Neural cell (in vitro differentiated cells): ENCODE measurements at regions not wholly inside any gene's neighbourhood (a gene's known extent, or its start where the extent isn't known, plus 50 kb on each side); places are given as distances from the start of the nearest gene placed in this dataset.

Experiments
- H2AFZ ChIP-seq: fragments of 200-600, 300-800 bp; sonication (generic), shearing (Covaris generic); 2 replicates; pipeline ENCODE4 v1.6.0; 2014; ENCODE audit warnings: low read depth, mild to moderate bottlenecking, antibody characterized with exemption, low read length, moderate library complexity
- H3F3A ChIP-seq: fragments of 200-600 bp; shearing (Covaris generic); 2 replicates; pipeline ENCODE4 v1.6.1; 2016; ENCODE audit warnings: mild to moderate bottlenecking, moderate library complexity, mixed read lengths, antibody characterized with exemption, low read length; ENCODE audit not compliant: insufficient read depth, poor library complexity, severe bottlenecking
- H3K27ac ChIP-seq: fragments of 200-600, 300-800 bp; sonication (generic), shearing (Covaris generic); 2 replicates; pipeline ENCODE4 v1.5.1; 2014; ENCODE audit warnings: mild to moderate bottlenecking, low read length, moderate library complexity
- H3K27me3 ChIP-seq: fragments of 300-800, 200-600 bp; sonication (generic), shearing (Covaris generic); 2 replicates; pipeline ENCODE4 v1.6.0; 2014; ENCODE audit warnings: mild to moderate bottlenecking, low read depth, low read length, moderate library complexity; ENCODE audit not compliant: insufficient read depth
- H3K36me3 ChIP-seq: fragments of 300-800, 200-600 bp; sonication (generic), shearing (Covaris generic); 2 replicates; pipeline ENCODE4 v1.5.1; 2014; ENCODE audit warnings: mild to moderate bottlenecking, antibody characterized with exemption, low read length, moderate library complexity; ENCODE audit not compliant: insufficient read depth
- H3K4me2 ChIP-seq: fragments of 300-800, 200-600 bp; sonication (generic), shearing (Covaris generic); 2 replicates; pipeline ENCODE4 v1.6.0; 2014; ENCODE audit warnings: mild to moderate bottlenecking, low read length
- H3K4me3 ChIP-seq: fragments of 300-800, 200-600 bp; sonication (generic), shearing (Covaris generic); 2 replicates; pipeline ENCODE4 v1.5.1; 2014; ENCODE audit warnings: mild to moderate bottlenecking, low read length, moderate library complexity
- H3K79me2 ChIP-seq: fragments of 200-600 bp; shearing (Covaris generic); replicated peaks from 2 replicates; pipeline ENCODE4 v1.6.0; 2014; ENCODE audit warnings: mild to moderate bottlenecking, low read length, moderate library complexity; ENCODE audit not compliant: insufficient read depth
- H3K9ac ChIP-seq: fragments of 300-800, 200-600 bp; sonication (generic), shearing (Covaris generic); 2 replicates; pipeline ENCODE4 v1.6.1; 2016; ENCODE audit warnings: mild to moderate bottlenecking, low read length, mixed read lengths
- H3K9me2 ChIP-seq: fragments of 200-600 bp; shearing (Covaris generic); 2 replicates; pipeline ENCODE4 v1.6.1; 2016; ENCODE audit warnings: mild to moderate bottlenecking, low read length, mixed read lengths; ENCODE audit not compliant: insufficient read depth
- H3K9me3 ChIP-seq: fragments of 200-600, 300-800 bp; sonication (generic), shearing (Covaris generic); 2 replicates; pipeline ENCODE4 v1.6.1; 2016; ENCODE audit warnings: mild to moderate bottlenecking, mixed run types, low read length, moderate library complexity, mixed read lengths
- H4K20me1 ChIP-seq: fragments of 200-600 bp; shearing (Covaris generic); 2 replicates; pipeline ENCODE4 v1.6.1; 2016; ENCODE audit warnings: mild to moderate bottlenecking, mixed run types; ENCODE audit not compliant: insufficient read depth
- CTCF ChIP-seq: fragments of 450-650 bp; IDR thresholded peaks from 2 replicates; pipeline ENCODE4 v1.5.1; 2014; ENCODE audit warnings: antibody characterized with exemption, mild to moderate bottlenecking, moderate library complexity; ENCODE audit not compliant: poor library complexity, severe bottlenecking
- EP300 ChIP-seq: fragments of 450-650 bp; conservative IDR thresholded peaks from 2 replicates; pipeline ENCODE4 v1.6.1; 2014; ENCODE audit warnings: antibody characterized with exemption, mild to moderate bottlenecking, moderate library complexity; ENCODE audit not compliant: poor library complexity, severe bottlenecking
- EZH2 ChIP-seq: fragments of 200-600, 300-800 bp; shearing (Covaris generic), sonication (generic); IDR thresholded peaks from 2 replicates; pipeline ENCODE4 v1.6.1; 2014; ENCODE audit warnings: antibody characterized with exemption, low read length, borderline replicate concordance, mild to moderate bottlenecking; ENCODE audit not compliant: insufficient read depth, poor library complexity, severe bottlenecking
- MXI1 ChIP-seq: fragments of 450-650 bp; conservative IDR thresholded peaks from 2 replicates; pipeline ENCODE4 v1.6.1; 2014; ENCODE audit warnings: antibody characterized with exemption, mild to moderate bottlenecking; ENCODE audit not compliant: poor library complexity, severe bottlenecking
- POLR2AphosphoS5 ChIP-seq: IDR thresholded peaks from 2 replicates; pipeline ENCODE4 v1.6.1; 2012
- RAD21 ChIP-seq: fragments of 450-650 bp; conservative IDR thresholded peaks from 2 replicates; pipeline ENCODE4 v1.6.1; 2014; ENCODE audit warnings: antibody characterized with exemption, mild to moderate bottlenecking, moderate library complexity
- SMC3 ChIP-seq: fragments of 450-650 bp; conservative IDR thresholded peaks from 2 replicates; pipeline ENCODE4 v1.6.1; 2014; ENCODE audit warnings: antibody characterized with exemption, mild to moderate bottlenecking, moderate library complexity; ENCODE audit not compliant: poor library complexity
- TAF1 ChIP-seq: IDR thresholded peaks from 2 replicates; pipeline ENCODE4 v1.6.1; 2012; ENCODE audit warnings: low read depth
- TF ChIP-seq, protein P1 (sequence below): IDR thresholded peaks from 2 replicates; pipeline ENCODE4 v1.6.1; 2012; ENCODE audit warnings: borderline replicate concordance

DNA sequence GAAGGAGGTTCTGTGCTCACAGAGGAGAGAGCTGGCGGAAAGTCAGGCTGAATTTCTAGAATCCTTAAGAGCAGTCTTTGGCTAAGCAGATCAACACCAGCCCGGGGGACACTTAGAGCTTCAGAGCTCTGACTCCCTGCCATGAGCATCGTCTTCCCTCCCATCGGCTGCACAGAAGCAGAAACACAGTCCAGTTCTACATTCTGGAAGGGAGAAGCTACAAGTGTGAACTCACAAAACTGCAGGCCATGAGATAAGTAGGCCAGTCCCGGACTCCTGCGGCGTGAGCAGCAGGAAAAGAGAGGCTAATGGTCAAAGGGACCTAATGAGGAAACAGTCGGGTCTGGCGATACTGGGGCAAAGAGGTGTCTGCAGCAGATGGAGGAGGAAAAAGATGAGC is 211.5 kb downstream of the DHX15 start:
- no peaks in the 10 kb centered on the region for H3K27me3 ChIP-seq
- H3K27ac ChIP-seq = no peak overlapping the region
- H3K79me2 ChIP-seq = no peaks in the 10 kb centered on the region
- H3K4me2 ChIP-seq = no peak overlapping the region
- H3K4me3 ChIP-seq = no peak overlapping the region
- no peak overlapping the region for H3K9ac ChIP-seq
- no peaks in the 10 kb centered on the region for H3K9me2 ChIP-seq
- H3K36me3 ChIP-seq = no peaks in the 10 kb centered on the region
- no peaks in the 10 kb centered on the region for H4K20me1 ChIP-seq
- no peaks in the 10 kb centered on the region for H3F3A ChIP-seq
- H2AFZ ChIP-seq = no peak overlapping the region
- H3K9me3 ChIP-seq = no peaks in the 10 kb centered on the region
- TF ChIP-seq TAF1 = no peak
- TF ChIP-seq, protein P1, sequence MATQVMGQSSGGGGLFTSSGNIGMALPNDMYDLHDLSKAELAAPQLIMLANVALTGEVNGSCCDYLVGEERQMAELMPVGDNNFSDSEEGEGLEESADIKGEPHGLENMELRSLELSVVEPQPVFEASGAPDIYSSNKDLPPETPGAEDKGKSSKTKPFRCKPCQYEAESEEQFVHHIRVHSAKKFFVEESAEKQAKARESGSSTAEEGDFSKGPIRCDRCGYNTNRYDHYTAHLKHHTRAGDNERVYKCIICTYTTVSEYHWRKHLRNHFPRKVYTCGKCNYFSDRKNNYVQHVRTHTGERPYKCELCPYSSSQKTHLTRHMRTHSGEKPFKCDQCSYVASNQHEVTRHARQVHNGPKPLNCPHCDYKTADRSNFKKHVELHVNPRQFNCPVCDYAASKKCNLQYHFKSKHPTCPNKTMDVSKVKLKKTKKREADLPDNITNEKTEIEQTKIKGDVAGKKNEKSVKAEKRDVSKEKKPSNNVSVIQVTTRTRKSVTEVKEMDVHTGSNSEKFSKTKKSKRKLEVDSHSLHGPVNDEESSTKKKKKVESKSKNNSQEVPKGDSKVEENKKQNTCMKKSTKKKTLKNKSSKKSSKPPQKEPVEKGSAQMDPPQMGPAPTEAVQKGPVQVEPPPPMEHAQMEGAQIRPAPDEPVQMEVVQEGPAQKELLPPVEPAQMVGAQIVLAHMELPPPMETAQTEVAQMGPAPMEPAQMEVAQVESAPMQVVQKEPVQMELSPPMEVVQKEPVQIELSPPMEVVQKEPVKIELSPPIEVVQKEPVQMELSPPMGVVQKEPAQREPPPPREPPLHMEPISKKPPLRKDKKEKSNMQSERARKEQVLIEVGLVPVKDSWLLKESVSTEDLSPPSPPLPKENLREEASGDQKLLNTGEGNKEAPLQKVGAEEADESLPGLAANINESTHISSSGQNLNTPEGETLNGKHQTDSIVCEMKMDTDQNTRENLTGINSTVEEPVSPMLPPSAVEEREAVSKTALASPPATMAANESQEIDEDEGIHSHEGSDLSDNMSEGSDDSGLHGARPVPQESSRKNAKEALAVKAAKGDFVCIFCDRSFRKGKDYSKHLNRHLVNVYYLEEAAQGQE = no peak
- TF ChIP-seq MXI1 = no peak
- no peak for TF ChIP-seq SMC3
- TF ChIP-seq CTCF = no peak
- no peak for TF ChIP-seq POLR2AphosphoS5
- TF ChIP-seq EP300 = no peak
- TF ChIP-seq RAD21 = no peak
- TF ChIP-seq EZH2 = no peak

DNA sequence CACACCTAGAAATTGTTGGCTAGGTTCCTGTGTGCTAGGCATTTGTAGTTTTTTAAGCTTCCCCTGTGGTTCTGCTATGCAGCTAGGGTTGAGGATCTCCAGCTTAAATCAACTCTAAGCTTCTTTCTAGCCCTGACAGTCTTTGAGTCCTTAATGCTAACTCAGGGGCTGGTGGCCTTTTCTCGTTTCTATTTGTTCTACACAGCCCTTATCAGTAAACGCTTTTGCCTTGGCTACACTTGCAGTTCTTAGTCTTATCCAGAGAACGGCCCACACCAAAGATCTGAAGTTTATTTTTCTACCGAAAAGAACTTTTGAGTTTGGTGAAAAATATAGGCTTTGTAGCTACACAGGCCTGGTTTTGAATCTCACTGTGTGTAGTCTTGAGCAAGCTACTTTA is 212.0 kb downstream of the DHX15 start:
- Histone ChIP-seq H4K20me1 (no peaks in the 10 kb centered on the region), H2AFZ (no peak overlapping the region), H3K27ac (no peak overlapping the region), H3F3A (no peaks in the 10 kb centered on the region), H3K79me2 (no peaks in the 10 kb centered on the region), H3K4me2 (no peak overlapping the region), H3K4me3 (no peak overlapping the region), H3K27me3 (no peaks in the 10 kb centered on the region), H3K9ac (no peak overlapping the region), H3K9me2 (no peaks in the 10 kb centered on the region), H3K36me3 (no peaks in the 10 kb centered on the region), H3K9me3 (no peaks in the 10 kb centered on the region)
- no peak for TF ChIP-seq TAF1
- TF ChIP-seq EZH2 = no peak
- no peak for TF ChIP-seq MXI1
- no peak for TF ChIP-seq EP300
- no peak for TF ChIP-seq RAD21
- TF ChIP-seq SMC3 = no peak
- TF ChIP-seq POLR2AphosphoS5 = no peak
- TF ChIP-seq, protein P1 = no peak
- TF ChIP-seq CTCF = no peak
